GM13977 (cell line): ENCODE measurements at regions not wholly inside any gene's neighbourhood (a gene's known extent, or its start where the extent isn't known, plus 50 kb on each side); places are given as distances from the start of the nearest gene placed in this dataset.

Experiments
- DNase-seq: peaks from one replicate; pipeline ENCODE4 v3.0.0; 2012; ENCODE audit warnings: low spot score
- CTCF ChIP-seq: IDR thresholded peaks from 2 replicates; pipeline ENCODE4 v1.5.1; 2012; ENCODE audit warnings: mild to moderate bottlenecking, control low read depth; ENCODE audit not compliant: insufficient read depth; ENCODE audit errors: extremely low read depth, missing control alignments
- in situ Hi-C: fragments of 300-500 bp; cut with MboI; formaldehyde crosslinking; loops from one replicate; pipeline ENCODE4 v1.12.0; 2022; ENCODE audit warnings: low sequenced_read_pairs, low pct_unique_long_range_greater_than_20kb, mixed read lengths, inconsistent platforms; ENCODE audit not compliant: unreplicated experiment

DNA sequence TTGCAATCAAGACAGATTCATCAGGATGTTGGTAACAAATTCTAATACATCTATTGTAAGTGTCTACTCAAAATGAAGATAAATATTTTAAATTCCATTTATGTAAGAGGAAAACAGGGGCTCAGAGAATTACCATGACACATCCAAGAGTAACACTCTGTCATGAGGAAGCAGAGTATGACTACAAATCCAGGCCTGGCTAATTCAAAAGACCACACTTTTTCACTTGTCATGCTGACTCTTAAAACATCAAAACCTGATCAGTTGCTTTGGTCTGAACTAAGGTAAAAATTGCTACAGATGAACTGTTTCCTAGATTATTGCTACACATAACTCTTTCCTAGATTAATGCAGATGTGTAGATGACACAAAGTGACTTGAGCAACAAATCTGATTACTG, 880.6 kb downstream of the TSN start:
- in situ Hi-C loops: no loop called here
- DNase-seq: no peak
- TF ChIP-seq CTCF: no peak

DNA sequence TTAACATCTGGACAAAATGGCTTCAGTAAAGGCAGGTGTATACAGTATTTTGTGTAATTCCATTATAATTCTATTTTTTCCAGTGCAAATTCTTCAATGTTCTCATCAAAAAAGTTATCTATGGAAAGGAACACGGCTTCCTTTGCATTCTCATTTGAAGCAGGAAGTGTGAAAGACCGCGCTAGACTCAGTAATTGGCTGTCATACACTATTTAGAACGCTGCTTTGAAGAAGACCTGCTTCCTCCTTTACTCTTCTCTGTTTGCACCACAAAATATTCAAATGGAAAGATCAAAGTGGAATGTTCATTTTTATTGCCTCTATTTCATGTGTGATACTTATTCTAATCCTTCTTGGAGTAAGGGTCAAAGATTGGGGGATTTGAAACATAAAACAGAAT, 883.7 kb downstream of the TSN start:
- no peak for DNase-seq

DNA sequence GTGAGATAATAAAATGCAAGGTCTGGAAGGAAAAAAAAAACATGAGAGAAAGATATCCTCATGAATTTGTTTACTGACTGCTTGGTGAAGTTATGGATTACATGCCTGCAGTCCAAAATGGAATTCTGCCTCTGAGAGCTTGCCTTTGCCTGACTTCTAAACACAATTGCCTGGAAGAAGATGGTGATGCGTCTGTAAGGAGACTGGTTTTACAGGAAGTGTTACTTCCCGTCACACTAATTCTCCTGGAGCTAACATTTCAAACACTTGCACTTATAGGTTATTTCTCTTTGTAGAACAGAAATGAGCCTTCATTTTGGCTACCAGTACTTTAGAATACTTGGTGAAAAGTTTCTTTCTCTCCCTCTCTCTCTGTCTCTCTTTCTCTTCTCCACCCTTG, 884.3 kb downstream of the TSN start:
- TF ChIP-seq CTCF: no peak
- no peak for DNase-seq
- in situ Hi-C loops: no loop called here

More for the DNA sequence above, 883.7 kb downstream of the TSN start:
- no peak for TF ChIP-seq CTCF
- in situ Hi-C loops: no loop called here

GRCh38 chr2:122643725-122644329, 888.4 kb downstream of the TSN start:
- no peak for DNase-seq
- in situ Hi-C loops: no loop called here

DNA sequence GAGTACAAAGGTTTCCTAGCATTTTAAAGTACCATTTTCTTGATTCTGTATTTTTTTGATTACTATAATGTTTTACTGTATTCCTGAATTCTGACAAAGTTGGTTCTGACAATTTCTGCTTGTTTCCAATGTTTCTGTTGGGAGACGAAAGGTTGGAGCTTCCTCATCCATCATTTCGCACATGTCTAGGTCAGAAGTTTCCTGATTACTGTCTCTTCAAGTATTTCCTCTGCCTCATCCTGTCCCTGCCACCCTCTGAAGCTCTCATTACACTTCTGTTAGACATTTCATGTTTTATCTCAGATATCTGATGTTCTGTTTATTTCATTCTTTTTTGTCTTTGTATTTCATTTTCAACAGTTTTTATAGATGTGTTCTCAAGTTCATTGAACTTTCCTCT, 895.8 kb downstream of the TSN start:
- no peak for TF ChIP-seq CTCF
- in situ Hi-C loops: no loop called here
- no peak for DNase-seq

More at GRCh38 chr2:122643725-122644329, 888.4 kb downstream of the TSN start:
- no peak for TF ChIP-seq CTCF

DNA sequence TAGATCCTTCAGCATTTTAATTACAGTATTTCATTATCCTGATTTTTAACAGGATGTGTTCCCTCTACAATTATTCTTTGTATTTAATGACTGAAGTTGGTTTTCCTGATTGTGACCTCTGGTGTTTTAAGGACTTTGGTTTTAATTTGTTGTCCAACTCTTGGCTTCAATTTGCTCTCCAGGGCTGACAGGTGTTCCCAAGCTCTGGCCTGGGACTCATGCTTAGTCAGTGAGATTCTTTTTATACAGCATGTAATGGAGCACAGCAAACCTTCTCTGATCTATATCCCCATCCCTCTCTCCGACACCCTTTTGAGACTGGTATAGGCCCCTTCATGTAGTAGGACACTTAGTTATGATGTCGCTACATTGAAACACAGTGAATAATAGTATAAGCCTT, 896.3 kb downstream of the TSN start:
- no peak for DNase-seq
- in situ Hi-C loops: no loop called here
- no peak for TF ChIP-seq CTCF

GRCh38 chr2:122652670-122653069, 897.2 kb downstream of the TSN start:
- in situ Hi-C loops: no loop called here
- DNase-seq: no peak
- TF ChIP-seq CTCF: no peak
